Neural progenitor cell (in vitro differentiated cells): ENCODE measurements at regions not wholly inside any gene's neighbourhood (a gene's known extent, or its start where the extent isn't known, plus 50 kb on each side); places are given as distances from the start of the nearest gene placed in this dataset.

Source experiments
- DNase-seq: peaks from one replicate; pipeline ENCODE4 v3.0.0-alpha.2; 2016; ENCODE audit warnings: low spot score
- H2AFZ ChIP-seq: fragments of 200-600 bp; sonication (generic); replicated peaks from 2 replicates; pipeline ENCODE4 v1.6.1; 2016; ENCODE audit warnings: antibody characterized with exemption
- H3F3A ChIP-seq: fragments of 200-600 bp; sonication (generic); 2 replicates; pipeline ENCODE4 v1.6.1; 2016; ENCODE audit warnings: antibody characterized with exemption, low read depth
- H3K27ac ChIP-seq: fragments of 200-600 bp; sonication (generic); 2 replicates; pipeline ENCODE4 v1.5.1; 2016; ENCODE audit warnings: mild to moderate bottlenecking
- H3K27me3 ChIP-seq: fragments of 200-600 bp; sonication (generic); 2 replicates; pipeline ENCODE4 v1.6.1; 2016; ENCODE audit warnings: mild to moderate bottlenecking, moderate library complexity
- H3K36me3 ChIP-seq: fragments of 200-600 bp; sonication (generic); 2 replicates; pipeline ENCODE4 v1.5.1; 2016
- H3K4me1 ChIP-seq: fragments of 200-600 bp; sonication (generic); 2 replicates; pipeline ENCODE4 v1.6.1; 2016; ENCODE audit warnings: mixed run types
- H3K4me2 ChIP-seq: fragments of 200-600 bp; sonication (generic); 2 replicates; pipeline ENCODE4 v1.6.1; 2016
- H3K4me3 ChIP-seq: fragments of 200-600 bp; sonication (generic); 2 replicates; pipeline ENCODE4 v1.5.1; 2016
- H3K79me2 ChIP-seq: fragments of 200-600 bp; sonication (generic); 2 replicates; pipeline ENCODE4 v1.6.1; 2016; ENCODE audit warnings: low read depth
- H3K9ac ChIP-seq: fragments of 200-600 bp; sonication (generic); 2 replicates; pipeline ENCODE4 v1.6.1; 2016
- H3K9me3 ChIP-seq: fragments of 200-600 bp; sonication (generic); 2 replicates; pipeline ENCODE4 v1.5.1; 2016; ENCODE audit warnings: low read depth
- H4K20me1 ChIP-seq: fragments of 200-600 bp; sonication (generic); 2 replicates; pipeline ENCODE4 v1.6.1; 2016; ENCODE audit warnings: low read depth
- H3K27ac Mint-ChIP-seq: 3 replicates; pipeline ENCODE4 v1.8.0; 2021; ENCODE audit warnings: mixed read lengths
- H3K27me3 Mint-ChIP-seq: 2 replicates; pipeline ENCODE4 v1.8.0; 2022; ENCODE audit warnings: low read depth, mild to moderate bottlenecking, inconsistent platforms, moderate library complexity, mixed read lengths; ENCODE audit not compliant: insufficient read depth
- H3K36me3 Mint-ChIP-seq: 3 replicates; pipeline ENCODE4 v1.8.0; 2021; ENCODE audit warnings: mixed read lengths
- H3K4me1 Mint-ChIP-seq: 3 replicates; pipeline ENCODE4 v1.8.0; 2021; ENCODE audit warnings: mixed read lengths
- H3K4me3 Mint-ChIP-seq: 3 replicates; pipeline ENCODE4 v1.8.0; 2021; ENCODE audit warnings: mild to moderate bottlenecking, moderate library complexity, mixed read lengths
- H3K9me3 Mint-ChIP-seq: 3 replicates; pipeline ENCODE4 v1.8.0; 2020; ENCODE audit warnings: mixed read lengths
- CTCF ChIP-seq: fragments of 200-600 bp; sonication (generic); IDR thresholded peaks from 2 replicates; pipeline ENCODE4 v1.5.1; 2017; ENCODE audit warnings: antibody characterized with exemption, mild to moderate bottlenecking
- EZH2 ChIP-seq: fragments of 200-600 bp; sonication (generic); IDR thresholded peaks from 2 replicates; pipeline ENCODE4 v1.6.1; 2017; ENCODE audit warnings: antibody characterized with exemption, mild to moderate bottlenecking, moderate library complexity
- EZH2phosphoT487 ChIP-seq: fragments of 200-600 bp; sonication (generic); IDR thresholded peaks from 2 replicates; pipeline ENCODE4 v1.6.1; 2017; ENCODE audit warnings: antibody characterized with exemption

GRCh38 chr10:16231734-16232435, 204.9 kb upstream of the PTER start:
- H3K4me1 Mint-ChIP-seq = peaks cover 17% of the 10 kb centered on the region
- Histone ChIP-seq H3K4me1 (no peaks in the 10 kb centered on the region), H3K4me2 (no peak overlapping the region), H3F3A (no peaks in the 10 kb centered on the region), H3K79me2 (no peaks in the 10 kb centered on the region), H3K9me3 (no peaks in the 10 kb centered on the region), H3K36me3 (no peaks in the 10 kb centered on the region), H3K27ac (no peak overlapping the region), H3K4me3 (no peak overlapping the region), H3K9ac (no peak overlapping the region), H4K20me1 (no peaks in the 10 kb centered on the region), H2AFZ (no peak overlapping the region), H3K27me3 (no peaks in the 10 kb centered on the region)
- no peak overlapping the region for H3K27ac Mint-ChIP-seq
- peaks cover 6% of the 10 kb centered on the region for H3K9me3 Mint-ChIP-seq
- no peaks in the 10 kb centered on the region for H3K36me3 Mint-ChIP-seq
- peaks cover 5% of the 10 kb centered on the region for H3K27me3 Mint-ChIP-seq
- DNase-seq = no peak
- TF ChIP-seq EZH2phosphoT487 = no peak
- TF ChIP-seq EZH2 = no peak
- no peak for TF ChIP-seq CTCF
- H3K4me3 Mint-ChIP-seq = no peak overlapping the region

DNA sequence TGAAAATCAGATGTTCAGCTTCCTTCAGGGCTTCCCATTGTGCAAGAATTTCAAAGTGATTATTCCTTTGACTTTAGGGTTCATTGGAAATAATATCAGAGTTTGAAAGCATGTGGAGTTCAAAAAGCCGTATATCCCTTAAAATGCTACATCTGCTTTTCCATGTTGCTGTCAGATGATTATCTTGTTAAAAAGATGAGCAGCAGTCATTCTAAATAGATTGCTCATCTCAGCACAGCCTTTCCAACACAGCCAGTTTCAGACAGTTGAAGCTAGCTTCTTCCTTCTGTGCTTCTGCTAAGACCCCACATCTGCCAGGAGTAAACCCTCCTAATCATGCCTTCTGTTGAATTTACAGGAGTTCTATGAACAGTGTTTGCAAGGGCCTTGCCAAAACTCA, 204.4 kb upstream of the PTER start:
- Mint-ChIP-seq H3K27me3 (peaks cover 4% of the 10 kb centered on the region), H3K9me3 (peaks cover 5% of the 10 kb centered on the region), H3K27ac (no peak overlapping the region), H3K36me3 (no peaks in the 10 kb centered on the region), H3K4me3 (no peak overlapping the region), H3K4me1 (peaks cover 17% of the 10 kb centered on the region)
- no peak overlapping the region for H3K4me3 ChIP-seq
- no peak overlapping the region for H3K9ac ChIP-seq
- TF ChIP-seq EZH2phosphoT487 (no peak), EZH2 (no peak), CTCF (no peak)
- no peaks in the 10 kb centered on the region for H3K36me3 ChIP-seq
- no peak overlapping the region for H3K4me2 ChIP-seq
- H2AFZ ChIP-seq = no peak overlapping the region
- H3K9me3 ChIP-seq = no peaks in the 10 kb centered on the region
- H3K79me2 ChIP-seq = no peaks in the 10 kb centered on the region
- no peak for DNase-seq
- no peaks in the 10 kb centered on the region for H3F3A ChIP-seq
- no peak overlapping the region for H3K27ac ChIP-seq
- no peaks in the 10 kb centered on the region for H3K27me3 ChIP-seq
- H4K20me1 ChIP-seq = no peaks in the 10 kb centered on the region
- H3K4me1 ChIP-seq = no peaks in the 10 kb centered on the region

DNA sequence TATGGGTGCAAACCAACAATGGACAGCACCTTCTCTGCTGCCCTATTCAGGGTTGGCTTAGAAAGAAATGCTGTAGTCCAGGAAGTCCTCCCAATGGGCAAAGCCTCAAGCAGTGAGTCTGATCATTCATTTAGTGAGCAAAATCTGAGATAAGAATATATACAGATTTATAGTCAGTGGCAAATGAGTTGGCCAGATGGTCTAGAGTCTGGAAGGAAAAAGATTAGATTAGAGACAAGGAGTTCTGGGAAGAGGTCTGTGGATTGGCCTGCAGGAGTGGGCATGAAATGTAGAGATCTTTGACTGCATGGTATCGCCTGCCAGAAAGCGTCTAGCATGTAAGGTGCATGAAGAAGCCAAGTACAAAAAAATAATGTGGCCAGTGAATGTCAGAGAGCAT, 201.9 kb upstream of the PTER start:
- no peak overlapping the region for H2AFZ ChIP-seq
- Mint-ChIP-seq H3K4me3 (no peak overlapping the region), H3K27me3 (peaks cover 2% of the 10 kb centered on the region), H3K27ac (no peak overlapping the region), H3K4me1 (peaks cover 8% of the 10 kb centered on the region), H3K36me3 (no peaks in the 10 kb centered on the region), H3K9me3 (no peaks in the 10 kb centered on the region)
- H3K9me3 ChIP-seq = no peaks in the 10 kb centered on the region
- H3K79me2 ChIP-seq = no peaks in the 10 kb centered on the region
- H4K20me1 ChIP-seq = no peaks in the 10 kb centered on the region
- H3K9ac ChIP-seq = no peak overlapping the region
- no peaks in the 10 kb centered on the region for H3K36me3 ChIP-seq
- TF ChIP-seq CTCF (no peak), EZH2 (no peak), EZH2phosphoT487 (no peak)
- no peak overlapping the region for H3K27ac ChIP-seq
- H3K4me2 ChIP-seq = no peak overlapping the region
- H3K4me3 ChIP-seq = no peak overlapping the region
- no peak for DNase-seq
- H3F3A ChIP-seq = no peaks in the 10 kb centered on the region
- no peaks in the 10 kb centered on the region for H3K4me1 ChIP-seq
- H3K27me3 ChIP-seq = no peaks in the 10 kb centered on the region
